ENCODE measurements at regions not wholly inside any gene's neighbourhood (a gene's known extent, or its start where the extent isn't known, plus 50 kb on each side); places are given as distances from the start of the nearest gene placed in this dataset.

GRCh38 chrX:20596856-20597255 lies 330.1 kb upstream of the RPS6KA3 start:
- ATAC-seq = no peak
- Histone ChIP-seq H3K36me3 (ENCODE audit: control insufficient read depth, insufficient read depth, low read length) (no peaks in the 10 kb centered on the region), H3K9me3 (replicated peaks; ENCODE audit: control insufficient read depth, insufficient read depth, low read depth, low read length) (no peaks in the 10 kb centered on the region; the same call in 1 of the 2 replicates), H3K9ac (ENCODE audit: insufficient read depth in 1 of 2, low read depth in 2 of 2, low read length in 2 of 2) (no peak overlapping the region), H2AFZ (ENCODE audit: low read depth, low read length) (no peak overlapping the region), H3K9me1 (ENCODE audit: control insufficient read depth, insufficient read depth, low read length) (no peaks in the 10 kb centered on the region), H3K4me2 (ENCODE audit: insufficient read depth, low read length) (no peak overlapping the region), H3K27ac (ENCODE audit: extremely low read depth, low read depth, low read length) (no peak overlapping the region), H3K27me3 (ENCODE audit: control insufficient read depth in 2 of 2, insufficient read depth in 2 of 2, low read length in 2 of 2) (no peaks in the 10 kb centered on the region), H3K79me2 (ENCODE audit: control insufficient read depth, insufficient read depth, low read length) (no peaks in the 10 kb centered on the region), H3K4me1 (replicated peaks in 1 of 2; ENCODE audit: control insufficient read depth in 2 of 2, insufficient read depth in 2 of 2, low read length in 2 of 2) (no peaks in the 10 kb centered on the region), H4K20me1 (replicated peaks; ENCODE audit: control insufficient read depth, insufficient read depth, low read length) (no peaks in the 10 kb centered on the region), H3K4me3 (no peak overlapping the region)
- no peak for FAIRE-seq
- ChIA-PET POLR2A (no interaction called here), CTCF (ENCODE audit: low intra/inter-chr PET ratio) (no interaction called here)
- BruUV-seq (replicated peaks) = no TSS peak
- no peak for DNase-seq (ENCODE audit: extremely low read depth in 1 of 4, low spot score in 3 of 4)
- intact Hi-C loops (cut with micrococcal nuclease) = no loop called here
- TF ChIP-seq ZNF274 (IDR thresholded peaks at IDR 0.05; ENCODE audit: borderline replicate concordance, low read depth, low read length) = no peak
- no peak for TF ChIP-seq NFIC (IDR thresholded peaks at IDR 0.05)
- no peak for TF ChIP-seq PHF8 (IDR thresholded peaks at IDR 0.05; ENCODE audit: borderline replicate concordance, low read length)
- TF ChIP-seq, protein P1, sequence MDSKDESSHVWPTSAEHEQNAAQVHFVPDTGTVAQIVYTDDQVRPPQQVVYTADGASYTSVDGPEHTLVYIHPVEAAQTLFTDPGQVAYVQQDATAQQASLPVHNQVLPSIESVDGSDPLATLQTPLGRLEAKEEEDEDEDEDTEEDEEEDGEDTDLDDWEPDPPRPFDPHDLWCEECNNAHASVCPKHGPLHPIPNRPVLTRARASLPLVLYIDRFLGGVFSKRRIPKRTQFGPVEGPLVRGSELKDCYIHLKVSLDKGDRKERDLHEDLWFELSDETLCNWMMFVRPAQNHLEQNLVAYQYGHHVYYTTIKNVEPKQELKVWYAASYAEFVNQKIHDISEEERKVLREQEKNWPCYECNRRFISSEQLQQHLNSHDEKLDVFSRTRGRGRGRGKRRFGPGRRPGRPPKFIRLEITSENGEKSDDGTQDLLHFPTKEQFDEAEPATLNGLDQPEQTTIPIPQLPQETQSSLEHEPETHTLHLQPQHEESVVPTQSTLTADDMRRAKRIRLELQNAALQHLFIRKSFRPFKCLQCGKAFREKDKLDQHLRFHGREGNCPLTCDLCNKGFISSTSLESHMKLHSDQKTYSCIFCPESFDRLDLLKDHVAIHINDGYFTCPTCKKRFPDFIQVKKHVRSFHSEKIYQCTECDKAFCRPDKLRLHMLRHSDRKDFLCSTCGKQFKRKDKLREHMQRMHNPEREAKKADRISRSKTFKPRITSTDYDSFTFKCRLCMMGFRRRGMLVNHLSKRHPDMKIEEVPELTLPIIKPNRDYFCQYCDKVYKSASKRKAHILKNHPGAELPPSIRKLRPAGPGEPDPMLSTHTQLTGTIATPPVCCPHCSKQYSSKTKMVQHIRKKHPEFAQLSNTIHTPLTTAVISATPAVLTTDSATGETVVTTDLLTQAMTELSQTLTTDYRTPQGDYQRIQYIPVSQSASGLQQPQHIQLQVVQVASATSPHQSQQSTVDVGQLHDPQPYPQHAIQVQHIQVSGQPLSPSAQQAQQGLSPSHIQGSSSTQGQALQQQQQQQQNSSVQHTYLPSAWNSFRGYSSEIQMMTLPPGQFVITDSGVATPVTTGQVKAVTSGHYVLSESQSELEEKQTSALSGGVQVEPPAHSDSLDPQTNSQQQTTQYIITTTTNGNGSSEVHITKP (IDR thresholded peaks at IDR 0.05; ENCODE audit: partially characterized antibody) = no peak
- TF ChIP-seq, protein P2, sequence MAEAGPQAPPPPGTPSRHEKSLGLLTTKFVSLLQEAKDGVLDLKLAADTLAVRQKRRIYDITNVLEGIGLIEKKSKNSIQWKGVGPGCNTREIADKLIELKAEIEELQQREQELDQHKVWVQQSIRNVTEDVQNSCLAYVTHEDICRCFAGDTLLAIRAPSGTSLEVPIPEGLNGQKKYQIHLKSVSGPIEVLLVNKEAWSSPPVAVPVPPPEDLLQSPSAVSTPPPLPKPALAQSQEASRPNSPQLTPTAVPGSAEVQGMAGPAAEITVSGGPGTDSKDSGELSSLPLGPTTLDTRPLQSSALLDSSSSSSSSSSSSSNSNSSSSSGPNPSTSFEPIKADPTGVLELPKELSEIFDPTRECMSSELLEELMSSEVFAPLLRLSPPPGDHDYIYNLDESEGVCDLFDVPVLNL (CRISPR knock-in tag; IDR thresholded peaks at IDR 0.05; ENCODE audit: low read depth) = no peak
- TF ChIP-seq ZKSCAN3 (CRISPR knock-in tag; IDR thresholded peaks at IDR 0.05) = no peak
- no peak for TF ChIP-seq ZBTB34 (CRISPR knock-in tag; IDR thresholded peaks at IDR 0.05)
- TF ChIP-seq ZNF584 (CRISPR knock-in tag; IDR thresholded peaks at IDR 0.05; ENCODE audit: low read depth) = no peak
- TF ChIP-seq, protein P3, sequence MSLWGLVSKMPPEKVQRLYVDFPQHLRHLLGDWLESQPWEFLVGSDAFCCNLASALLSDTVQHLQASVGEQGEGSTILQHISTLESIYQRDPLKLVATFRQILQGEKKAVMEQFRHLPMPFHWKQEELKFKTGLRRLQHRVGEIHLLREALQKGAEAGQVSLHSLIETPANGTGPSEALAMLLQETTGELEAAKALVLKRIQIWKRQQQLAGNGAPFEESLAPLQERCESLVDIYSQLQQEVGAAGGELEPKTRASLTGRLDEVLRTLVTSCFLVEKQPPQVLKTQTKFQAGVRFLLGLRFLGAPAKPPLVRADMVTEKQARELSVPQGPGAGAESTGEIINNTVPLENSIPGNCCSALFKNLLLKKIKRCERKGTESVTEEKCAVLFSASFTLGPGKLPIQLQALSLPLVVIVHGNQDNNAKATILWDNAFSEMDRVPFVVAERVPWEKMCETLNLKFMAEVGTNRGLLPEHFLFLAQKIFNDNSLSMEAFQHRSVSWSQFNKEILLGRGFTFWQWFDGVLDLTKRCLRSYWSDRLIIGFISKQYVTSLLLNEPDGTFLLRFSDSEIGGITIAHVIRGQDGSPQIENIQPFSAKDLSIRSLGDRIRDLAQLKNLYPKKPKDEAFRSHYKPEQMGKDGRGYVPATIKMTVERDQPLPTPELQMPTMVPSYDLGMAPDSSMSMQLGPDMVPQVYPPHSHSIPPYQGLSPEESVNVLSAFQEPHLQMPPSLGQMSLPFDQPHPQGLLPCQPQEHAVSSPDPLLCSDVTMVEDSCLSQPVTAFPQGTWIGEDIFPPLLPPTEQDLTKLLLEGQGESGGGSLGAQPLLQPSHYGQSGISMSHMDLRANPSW (CRISPR knock-in tag; IDR thresholded peaks at IDR 0.05) = no peak
- TF ChIP-seq BHLHE40 (IDR thresholded peaks at IDR 0.05; ENCODE audit: low read length) = no peak
- in situ Hi-C loops (cut with MboI) = no loop called here
- WGBS (ENCODE audit: insufficient coverage, low coverage, missing lambda C conversion rate) = 0% methylated on average over 2 of the region's 2 CpGs

All from K562 (cell line).